ENCODE measurements at regions not wholly inside any gene's neighbourhood (a gene's known extent, or its start where the extent isn't known, plus 50 kb on each side); places are given as distances from the start of the nearest gene placed in this dataset.
"Not testable (repeated sequence)": the region's sequence is repeated elsewhere in the genome, so short reads cannot be mapped to it uniquely, and the experiment has no call there.

DNA sequence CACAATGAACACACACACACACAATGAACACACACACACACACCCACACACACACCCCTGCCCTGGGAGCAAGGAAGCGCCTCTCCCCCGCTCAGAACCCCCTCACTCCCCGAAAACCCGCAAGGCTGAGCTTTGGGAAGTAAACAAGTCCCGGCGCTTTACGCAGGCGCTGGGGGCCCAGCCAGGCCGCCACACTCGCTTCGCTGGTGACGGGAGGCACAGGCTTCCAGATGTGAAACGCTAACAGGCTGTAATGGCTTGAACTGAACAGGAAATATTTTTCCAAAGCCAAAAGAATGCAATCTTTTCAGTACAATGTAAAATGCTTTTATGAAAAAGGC lies 122.7 kb upstream of the IGF1R start:
- no peak for DNase-seq (ENCODE audit: low spot score)

- DNase-seq (ENCODE audit: low spot score) = no peak
Observed at GRCh38 chr15:98526094-98526493, 122.2 kb upstream of the IGF1R start.

DNA sequence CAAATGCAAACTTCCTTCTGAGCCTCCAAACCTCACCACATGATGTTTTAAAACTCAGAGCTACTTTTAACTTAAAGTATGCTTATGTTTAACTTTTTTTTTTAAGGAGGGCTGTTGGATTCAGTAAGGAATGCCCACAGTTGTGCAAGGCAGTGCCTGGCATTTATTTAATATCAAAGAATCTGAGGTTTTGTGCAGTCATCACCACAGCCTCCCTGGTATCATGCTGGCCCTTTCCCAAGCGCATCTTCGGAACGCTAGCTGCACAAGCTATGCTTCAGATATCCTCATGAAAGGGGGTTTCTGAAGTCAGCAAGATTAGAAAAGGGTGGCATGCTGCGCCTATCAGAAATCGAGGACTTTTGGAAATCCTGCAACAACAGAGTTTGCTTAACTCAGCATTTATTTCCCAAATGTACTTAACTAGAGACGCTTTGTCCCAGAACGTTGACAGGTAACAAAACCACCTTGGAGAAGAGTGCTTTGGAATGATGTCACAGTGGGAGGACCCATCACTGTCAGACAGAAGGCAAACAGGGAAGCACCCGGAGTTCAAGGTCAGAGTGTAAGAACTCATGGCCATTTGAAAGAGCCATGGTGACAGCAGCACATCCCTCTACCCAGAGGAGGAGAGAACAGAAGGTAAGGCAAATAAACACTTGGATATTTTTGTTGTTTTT lies 120.2 kb upstream of the IGF1R start:
- DNase-seq (ENCODE audit: low spot score) = no peak

- no peak for DNase-seq (ENCODE audit: low spot score)
Observed at GRCh38 chr15:98529205-98530145, 118.9 kb upstream of the IGF1R start.

DNA sequence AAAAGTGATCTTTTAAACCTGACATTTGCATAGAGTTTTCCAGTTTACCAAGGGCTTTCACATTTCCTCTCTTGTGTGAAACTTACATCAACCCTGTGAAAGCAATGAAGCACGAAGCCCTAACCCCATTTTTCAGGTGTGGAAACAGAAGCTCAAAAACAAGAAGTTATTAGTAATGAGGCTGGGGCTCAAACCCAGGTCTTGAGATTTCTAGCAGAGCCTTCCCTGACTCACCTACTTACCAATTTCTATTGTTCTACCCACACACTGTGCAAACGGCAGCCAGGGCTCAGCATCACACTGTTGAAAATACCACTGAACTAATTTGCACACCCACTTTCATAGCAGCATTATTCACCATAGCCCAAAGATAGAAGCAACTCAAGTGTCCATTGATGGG lies 117.8 kb upstream of the IGF1R start:
- DNase-seq (ENCODE audit: low spot score) = no peak

- DNase-seq (ENCODE audit: low spot score) = no peak
Observed at GRCh38 chr15:98532063-98532462, 116.3 kb upstream of the IGF1R start.

GRCh38 chr15:98536976-98537375 lies 111.4 kb upstream of the IGF1R start:
- DNase-seq (ENCODE audit: low spot score) = no peak

DNA sequence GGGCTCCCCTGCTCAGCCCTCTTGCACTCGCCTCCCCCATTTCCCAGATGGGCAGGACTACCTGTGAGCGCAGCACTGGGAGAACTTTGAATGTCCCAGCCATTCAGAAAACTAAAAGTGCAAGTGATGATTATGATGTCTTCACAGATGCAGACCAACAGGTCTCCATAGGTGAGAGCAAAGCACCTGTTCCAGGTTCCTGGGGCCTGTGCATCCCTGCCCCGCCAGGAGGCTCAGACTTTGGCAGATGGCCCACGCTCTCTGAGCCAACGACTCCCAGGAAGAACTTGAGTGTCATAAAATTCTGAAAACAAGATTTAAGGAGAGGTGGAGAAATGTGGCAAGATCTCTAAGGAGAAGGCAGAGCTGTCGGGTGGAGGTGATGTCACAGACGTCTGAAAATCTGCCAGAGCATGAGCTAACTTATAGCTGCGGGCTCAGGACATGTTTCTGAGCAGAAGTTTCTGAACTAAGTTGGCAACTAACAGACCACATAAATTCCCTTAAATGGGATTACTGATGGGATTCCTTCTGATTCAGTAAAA lies 110.8 kb upstream of the IGF1R start:
- DNase-seq (ENCODE audit: low spot score) = no peak

GRCh38 chr15:98541519-98541918 lies 106.8 kb upstream of the IGF1R start:
- DNase-seq (ENCODE audit: low spot score) = no peak

DNA sequence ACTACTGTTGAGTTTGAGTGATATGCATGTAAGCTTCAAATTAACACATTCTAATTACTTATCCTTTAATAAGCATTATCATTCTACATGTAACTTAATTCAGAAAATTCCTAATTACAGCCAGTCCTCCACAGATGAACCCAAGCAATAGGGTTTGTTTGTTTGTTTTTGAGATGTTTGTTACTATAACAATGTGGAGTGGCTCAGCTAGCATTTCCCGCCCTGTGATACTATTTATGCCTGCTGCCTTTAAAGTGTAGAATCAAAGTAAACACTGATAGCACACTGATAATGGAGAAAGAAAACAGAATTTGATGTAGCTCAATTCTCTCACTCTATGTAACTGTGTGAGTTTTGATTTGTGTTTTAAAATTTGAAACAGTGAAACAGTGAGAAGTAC lies 105.1 kb upstream of the IGF1R start:
- no peak for DNase-seq (ENCODE audit: low spot score)

- no peak for DNase-seq (ENCODE audit: low spot score)
Observed at GRCh38 chr15:98546329-98546728, 102.0 kb upstream of the IGF1R start.

GRCh38 chr15:98547275-98547674 lies 101.1 kb upstream of the IGF1R start:
- no peak for DNase-seq (ENCODE audit: low spot score)

GRCh38 chr15:98547741-98548138 lies 100.6 kb upstream of the IGF1R start:
- no peak for DNase-seq (ENCODE audit: low spot score)

- no peak for DNase-seq (ENCODE audit: low spot score)
Observed at GRCh38 chr15:98548139-98548971, 100.0 kb upstream of the IGF1R start.

- DNase-seq (ENCODE audit: low spot score) = no peak
Observed at GRCh38 chr15:98549003-98549402, 99.3 kb upstream of the IGF1R start.

DNA sequence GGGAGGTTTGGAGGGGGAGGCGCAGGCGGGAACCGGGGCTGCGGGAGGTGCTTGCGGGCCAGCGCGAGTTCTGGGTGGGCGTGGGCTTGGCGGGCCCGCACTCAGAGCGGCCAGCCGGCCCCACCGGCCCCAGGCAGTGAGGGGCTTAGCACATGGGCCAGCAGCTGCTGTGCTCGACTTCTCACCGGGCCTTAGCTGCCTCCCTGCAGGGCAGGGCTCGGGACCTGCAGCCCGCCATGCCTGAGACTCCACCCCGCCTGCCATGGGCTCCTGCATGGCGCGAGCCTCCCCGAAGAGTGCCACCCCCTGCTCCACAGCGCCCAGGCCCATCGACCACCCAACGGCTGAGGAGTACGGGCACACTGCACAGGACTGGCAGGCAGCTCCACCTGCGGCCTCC lies 98.6 kb upstream of the IGF1R start:
- DNase-seq (ENCODE audit: low spot score) = no peak

- DNase-seq (ENCODE audit: low spot score) = not testable (repeated sequence)
Observed at GRCh38 chr15:98550363-98550762, 98.0 kb upstream of the IGF1R start.

DNA sequence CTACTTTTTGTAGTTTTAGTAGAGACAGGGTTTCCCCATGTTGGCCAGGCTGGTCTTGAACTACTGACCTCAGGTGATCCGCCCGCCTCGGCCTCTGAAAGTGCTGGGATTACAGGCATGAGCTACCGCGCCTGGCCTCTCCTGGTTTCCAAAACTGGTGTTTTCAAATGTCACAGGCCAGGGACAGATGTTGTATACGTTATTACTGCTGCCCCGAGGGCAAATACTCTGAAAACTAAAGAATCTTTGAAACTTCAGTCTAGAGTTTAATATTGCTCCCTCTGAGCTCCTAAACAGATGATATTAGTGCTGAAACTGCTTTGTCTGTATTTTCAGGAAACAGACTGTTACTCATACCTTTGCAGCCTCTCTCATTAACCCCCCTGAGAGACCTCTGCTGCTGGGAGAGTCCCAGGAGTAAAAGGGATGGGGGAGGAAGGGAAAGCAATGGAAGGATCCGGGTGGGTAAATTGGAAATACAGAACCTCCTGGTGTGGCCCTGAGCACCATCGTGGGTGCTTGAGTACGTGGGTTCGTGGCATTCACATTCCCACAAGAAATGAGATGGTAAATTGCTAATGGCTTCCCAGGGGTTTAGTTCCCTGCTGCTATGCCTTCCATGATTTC lies 96.3 kb upstream of the IGF1R start:
- no peak for DNase-seq (ENCODE audit: low spot score)

GRCh38 chr15:98554272-98555172 lies 93.8 kb upstream of the IGF1R start:
- no peak for DNase-seq (ENCODE audit: low spot score)

GRCh38 chr15:98555173-98555515 lies 93.2 kb upstream of the IGF1R start:
- no peak for DNase-seq (ENCODE audit: low spot score)

DNA sequence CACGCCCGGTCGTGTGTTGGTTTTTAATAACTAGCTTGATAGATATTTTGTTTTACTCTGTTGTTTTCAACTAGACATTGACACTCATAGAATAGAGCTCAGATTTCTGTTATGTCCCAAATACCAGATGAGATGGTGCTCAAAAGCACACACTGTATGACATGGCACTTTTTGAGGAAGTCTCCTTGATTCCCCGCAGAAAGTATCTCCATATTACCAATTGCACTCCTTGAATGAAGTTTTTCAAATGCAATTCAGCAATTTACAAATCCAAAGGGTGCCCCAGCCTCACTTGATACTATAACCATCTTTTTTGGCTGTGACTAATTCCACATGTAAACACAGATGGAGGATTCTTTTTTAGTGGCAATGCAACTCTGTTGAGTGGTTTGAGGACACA lies 92.0 kb upstream of the IGF1R start:
- DNase-seq (ENCODE audit: low spot score) = no peak
